ENCODE measurements at regions not wholly inside any gene's neighbourhood (a gene's known extent, or its start where the extent isn't known, plus 50 kb on each side); places are given as distances from the start of the nearest gene placed in this dataset.

GRCh38 chr6:164554700-164555476, 754.5 kb downstream of the C6orf118 start:
- no peak for DNase-seq (ENCODE audit: low spot score)

DNA sequence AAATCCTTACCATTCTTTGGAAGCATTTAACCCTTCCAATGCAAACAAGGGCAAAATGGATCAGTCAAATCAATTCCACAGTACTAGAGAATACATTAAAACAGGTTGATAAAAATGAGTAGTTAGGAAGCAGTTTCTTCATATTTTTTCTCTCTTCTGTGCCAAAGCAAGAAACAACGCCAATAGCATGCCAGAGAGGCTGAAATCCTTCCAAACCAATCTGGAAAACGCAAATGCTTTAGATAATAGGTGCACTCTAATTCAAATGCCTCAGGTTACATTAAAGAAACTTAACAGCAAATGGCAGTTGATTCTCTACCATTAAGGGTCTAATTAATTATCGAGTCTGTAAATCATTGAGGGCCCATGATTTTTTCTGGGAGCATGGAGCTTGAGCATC, 755.2 kb downstream of the C6orf118 start:
- no peak for DNase-seq (ENCODE audit: low spot score)

DNA sequence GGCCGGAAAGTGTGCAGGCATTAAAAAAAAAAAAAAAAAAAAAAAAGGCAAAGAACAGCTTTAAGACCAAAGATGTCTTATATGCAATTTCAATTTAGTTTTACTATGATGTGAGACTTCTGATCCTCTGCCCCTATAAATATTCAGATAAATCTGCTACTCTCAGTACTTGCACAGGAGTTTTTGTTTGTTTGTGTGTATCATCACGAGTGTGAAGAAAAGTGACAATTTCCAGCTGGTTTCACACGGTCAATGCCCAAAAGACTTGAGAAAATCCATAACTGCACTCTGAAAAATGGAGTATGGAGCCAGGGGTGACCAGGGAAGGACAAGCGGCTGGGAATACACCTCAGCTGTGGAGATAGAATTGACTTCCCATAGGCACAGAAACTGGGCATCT, 757.7 kb downstream of the C6orf118 start:
- DNase-seq (ENCODE audit: low spot score) = no peak

DNA sequence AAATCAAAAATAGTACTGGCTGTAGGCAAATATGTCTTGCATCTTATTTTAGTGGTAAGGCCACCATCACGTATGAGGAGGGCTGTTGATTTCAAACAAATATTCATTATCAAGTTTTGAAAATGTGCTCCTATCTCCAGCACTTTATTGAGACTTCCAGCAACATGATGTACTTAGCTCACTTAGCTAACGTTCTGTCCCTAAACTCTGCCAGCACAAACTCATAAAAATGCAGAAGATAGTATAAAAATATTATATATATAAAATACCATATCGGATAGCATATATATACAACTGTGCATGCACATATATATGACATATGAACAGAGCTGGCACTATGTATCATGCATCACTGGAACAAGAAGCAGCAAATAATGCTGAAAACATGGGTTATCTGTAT, 762.3 kb downstream of the C6orf118 start:
- no peak for DNase-seq (ENCODE audit: low spot score)

DNA sequence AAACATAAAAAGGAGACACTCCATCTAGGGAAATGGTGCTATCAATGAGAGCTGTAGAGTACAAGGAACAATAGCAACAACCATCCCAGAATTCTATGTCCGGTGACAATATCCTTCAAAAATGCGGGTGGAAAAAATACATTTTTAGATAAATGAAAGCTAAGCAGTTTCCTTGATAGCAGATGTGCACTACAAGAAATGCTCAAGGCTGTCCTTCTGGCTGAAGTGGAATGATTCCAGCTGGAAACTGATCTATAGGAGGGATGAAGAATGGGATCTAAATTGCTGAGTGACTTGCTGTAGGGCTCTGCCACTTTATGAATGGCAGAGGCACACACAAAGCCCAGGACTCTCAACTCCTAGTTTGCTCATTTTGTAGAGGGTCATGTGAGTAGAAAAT, 763.1 kb downstream of the C6orf118 start:
- no peak for DNase-seq (ENCODE audit: low spot score)

GRCh38 chr6:164534070-164534766, 775.2 kb downstream of the C6orf118 start:
- no peak for DNase-seq (ENCODE audit: low spot score)

GRCh38 chr6:164533045-164533362, 776.4 kb downstream of the C6orf118 start:
- DNase-seq (ENCODE audit: low spot score) = no peak

DNA sequence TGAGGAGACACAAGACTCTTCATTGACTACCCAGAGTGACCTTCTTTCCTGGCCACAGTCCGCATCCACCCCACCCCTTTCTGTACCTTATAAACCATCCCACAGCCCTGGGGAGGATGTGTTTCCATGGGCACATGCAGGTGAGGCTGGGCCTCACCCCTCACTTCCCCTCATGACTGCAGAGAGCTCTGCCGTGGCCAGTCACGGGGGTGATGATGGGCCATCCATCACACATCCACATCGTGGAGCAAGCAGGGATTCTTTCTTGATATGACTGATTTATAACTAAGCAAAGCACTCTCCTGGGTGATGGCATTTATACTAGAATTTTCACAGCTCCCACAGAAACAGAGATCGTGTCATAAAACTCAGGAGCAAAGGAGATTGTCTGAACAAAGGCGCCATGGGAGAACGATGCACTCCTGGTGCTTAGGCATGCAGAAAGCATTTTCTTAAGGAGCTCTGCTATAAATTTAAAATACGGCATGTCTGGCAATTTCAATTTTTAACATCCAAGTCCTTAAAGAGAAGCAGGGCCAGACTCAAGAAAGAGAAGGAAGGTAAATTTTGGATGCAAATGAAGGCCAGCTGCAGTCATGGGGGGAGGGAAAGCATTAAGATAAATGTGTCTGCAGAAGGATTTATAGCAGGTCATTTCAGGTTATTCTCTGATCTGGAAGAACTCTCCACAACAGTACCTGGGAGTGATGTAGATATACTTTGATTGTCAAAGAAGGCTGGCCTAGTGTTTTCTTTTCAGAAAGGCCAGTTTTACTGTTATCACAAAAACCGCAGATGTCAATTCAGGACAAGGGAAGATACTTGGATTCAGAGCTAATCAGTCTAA, 777.0 kb downstream of the C6orf118 start:
- no peak for DNase-seq (ENCODE audit: low spot score)

- DNase-seq (ENCODE audit: low spot score) = no peak
These were observed 777.7 kb downstream of the C6orf118 start for GRCh38 chr6:164531736-164532135.

GRCh38 chr6:164528539-164528938, 780.9 kb downstream of the C6orf118 start:
- no peak for DNase-seq (ENCODE audit: low spot score)

DNA sequence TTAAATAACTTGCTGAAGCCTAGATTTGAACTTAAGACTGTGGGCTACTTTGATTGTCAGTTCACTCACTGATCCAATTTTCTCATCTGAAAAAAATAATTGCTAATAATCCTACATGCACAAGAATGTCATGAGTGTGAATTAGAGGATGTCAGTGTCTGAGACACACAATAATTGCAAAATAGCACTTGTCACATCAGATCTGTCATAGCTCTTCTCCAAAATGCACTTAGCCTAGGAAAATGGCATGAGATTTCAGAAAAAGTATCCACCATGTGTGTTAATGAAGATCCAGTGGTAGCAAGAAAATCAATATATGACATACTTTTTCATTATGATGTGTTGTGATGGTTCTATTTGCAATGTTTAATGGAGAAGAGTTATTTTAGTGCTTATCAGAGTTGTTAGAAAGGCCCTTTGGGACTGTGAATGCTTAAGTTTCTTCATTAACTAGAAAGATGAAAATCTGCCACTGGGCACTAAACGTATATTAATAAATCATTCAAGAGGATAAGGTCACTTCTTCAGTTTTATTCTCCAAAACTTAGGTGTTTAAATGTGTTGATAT, 786.2 kb downstream of the C6orf118 start:
- no peak for DNase-seq (ENCODE audit: low spot score)

DNA sequence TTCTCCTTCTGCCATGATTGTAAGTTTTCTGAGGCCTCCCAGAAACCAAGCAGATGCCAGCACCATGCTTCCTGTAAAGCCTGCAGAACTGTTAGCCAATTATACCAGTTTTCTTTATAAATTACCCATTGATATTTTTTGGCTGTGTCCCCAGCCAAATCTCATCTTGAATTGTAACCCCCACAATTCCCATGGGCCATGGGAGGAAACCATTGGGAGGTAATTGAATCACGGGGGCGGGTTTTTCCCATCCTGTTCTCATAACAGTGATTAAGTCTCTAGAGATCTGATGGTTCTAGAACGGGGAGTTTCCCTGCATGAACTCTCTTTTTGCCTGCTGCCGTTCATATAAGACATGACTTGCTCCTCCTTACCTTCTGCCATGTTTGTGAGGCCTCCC, 788.5 kb downstream of the C6orf118 start:
- DNase-seq (ENCODE audit: low spot score) = no peak

GRCh38 chr6:164507206-164507940, 802.0 kb downstream of the C6orf118 start:
- DNase-seq (ENCODE audit: low spot score) = no peak

DNA sequence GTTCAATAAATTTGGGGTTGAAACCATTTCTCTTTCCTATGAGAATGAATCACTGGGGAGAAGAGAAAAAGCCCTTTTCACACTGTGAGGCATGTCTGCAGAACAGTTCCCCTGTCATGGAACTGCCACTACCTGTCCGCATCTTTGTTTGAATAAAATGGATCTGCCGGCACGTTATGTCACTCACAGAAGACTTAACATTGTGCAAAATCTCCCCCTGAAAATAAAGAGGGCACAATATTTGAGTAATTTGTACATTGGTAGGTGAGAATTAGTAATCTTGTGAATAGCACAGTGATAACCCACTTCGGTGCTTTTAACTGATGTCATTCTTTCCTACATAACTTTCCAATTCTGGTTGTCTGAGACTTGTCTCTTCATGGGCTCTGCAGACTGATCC, 804.0 kb downstream of the C6orf118 start:
- DNase-seq (ENCODE audit: low spot score) = no peak

DNA sequence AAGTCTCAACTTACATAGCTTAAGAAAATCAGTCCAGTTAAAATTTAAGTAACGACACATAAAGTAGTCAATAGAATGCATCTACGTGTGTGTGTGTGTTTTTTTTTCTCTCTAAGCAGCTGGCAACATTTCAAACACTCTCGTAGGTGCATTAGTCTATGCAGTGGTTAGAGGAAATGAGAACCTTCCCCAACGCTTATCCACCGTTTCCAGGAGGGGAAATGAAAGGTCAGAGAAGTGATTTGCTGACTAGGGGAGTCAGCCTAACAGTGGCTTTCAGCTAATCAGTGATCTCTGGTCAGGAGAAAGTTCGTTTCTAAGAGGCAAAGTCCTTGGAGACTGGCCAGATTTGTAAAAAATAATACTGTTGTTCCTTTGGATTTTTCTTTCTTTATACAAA, 806.6 kb downstream of the C6orf118 start:
- peak; percentile 20 for DNase-seq (ENCODE audit: low spot score)

GRCh38 chr6:164495882-164496495, 813.4 kb downstream of the C6orf118 start:
- DNase-seq (ENCODE audit: low spot score) = no peak

DNA sequence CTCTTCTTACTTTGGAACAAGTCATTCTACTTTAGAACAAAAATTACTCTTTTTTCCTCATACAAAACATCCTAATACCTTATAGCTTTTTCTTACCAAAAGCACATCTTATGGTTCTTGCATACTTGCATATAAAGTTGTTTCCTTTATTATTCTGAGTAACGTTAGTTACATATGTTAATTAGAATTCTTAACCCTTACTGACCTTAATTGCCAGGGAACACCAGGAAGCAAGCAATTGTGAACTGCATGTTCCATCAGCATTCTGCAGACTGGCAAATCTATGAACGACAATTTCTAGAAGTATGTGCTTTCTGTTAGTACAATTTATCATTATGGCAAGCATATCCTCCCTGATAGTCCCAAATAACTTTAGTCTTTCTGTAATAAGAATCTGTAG, 831.0 kb downstream of the C6orf118 start:
- DNase-seq (ENCODE audit: low spot score) = no peak

GRCh38 chr6:164477790-164478189, 831.6 kb downstream of the C6orf118 start:
- DNase-seq (ENCODE audit: low spot score) = no peak

- no peak for DNase-seq (ENCODE audit: low spot score)
These were observed 832.3 kb downstream of the C6orf118 start for GRCh38 chr6:164477101-164477500.

GRCh38 chr6:164469276-164469949, 840.0 kb downstream of the C6orf118 start:
- no peak for DNase-seq (ENCODE audit: low spot score)

GRCh38 chr6:164455835-164456234, 853.6 kb downstream of the C6orf118 start:
- DNase-seq (ENCODE audit: low spot score) = no peak
